RWPE2 (cell line): ENCODE measurements at regions not wholly inside any gene's neighbourhood (a gene's known extent, or its start where the extent isn't known, plus 50 kb on each side); places are given as distances from the start of the nearest gene placed in this dataset.

Experiments
- ATAC-seq: fragments of 200-7000 bp; cut with Tn5 transposase; 3 replicates; pipeline ENCODE4 v1.9.1; 2021; ENCODE audit warnings: low read depth
- DNase-seq: peaks from one replicate; pipeline ENCODE4 v3.0.0-alpha.2; 2020; ENCODE audit warnings: low spot score
- H3K27ac ChIP-seq: fragments of 450-650 bp; 2 replicates; pipeline ENCODE4 v1.5.1; 2017; ENCODE audit warnings: mild to moderate bottlenecking; ENCODE audit not compliant: poor library complexity, severe bottlenecking
- H3K27me3 ChIP-seq: fragments of 250-450 bp; sonication (Bioruptor Pico); 2 replicates; pipeline ENCODE4 v1.5.1; 2021; ENCODE audit warnings: mild to moderate bottlenecking, moderate library complexity; ENCODE audit not compliant: insufficient read depth, poor library complexity, severe bottlenecking
- H3K36me3 ChIP-seq: fragments of 250-450 bp; sonication (Bioruptor Pico); 2 replicates; pipeline ENCODE4 v1.5.1; 2020; ENCODE audit warnings: low read depth, mild to moderate bottlenecking, moderate library complexity
- H3K4me1 ChIP-seq: fragments of 250-450 bp; sonication (Bioruptor Pico); 2 replicates; pipeline ENCODE4 v1.5.1; 2021; ENCODE audit warnings: mild to moderate bottlenecking, moderate library complexity; ENCODE audit not compliant: insufficient read depth, poor library complexity, severe bottlenecking
- H3K4me3 ChIP-seq: fragments of 250-450 bp; sonication (Bioruptor Pico); 2 replicates; pipeline ENCODE4 v1.5.1; 2021; ENCODE audit warnings: mild to moderate bottlenecking, moderate library complexity; ENCODE audit not compliant: severe bottlenecking
- H3K9me3 ChIP-seq: fragments of 250-450 bp; sonication (Bioruptor Pico); 2 replicates; pipeline ENCODE4 v1.5.1; 2021; ENCODE audit warnings: mild to moderate bottlenecking, moderate library complexity; ENCODE audit not compliant: severe bottlenecking
- CTCF ChIP-seq: fragments of 450-650 bp; IDR thresholded peaks from one replicate; pipeline ENCODE4 v1.5.1; 2017; ENCODE audit warnings: mild to moderate bottlenecking, moderate library complexity; ENCODE audit not compliant: poor library complexity, severe bottlenecking

GRCh38 chr20:55792049-55792448 is 213.3 kb downstream of the CBLN4 start:
- no peaks in the 10 kb centered on the region for H3K9me3 ChIP-seq
- H3K4me3 ChIP-seq: no peak overlapping the region
- DNase-seq (no peak), ATAC-seq (no peak)
- TF ChIP-seq CTCF: no peak
- no peak overlapping the region for H3K27ac ChIP-seq
- peaks cover 37% of the 10 kb centered on the region for H3K27me3 ChIP-seq
- no peaks in the 10 kb centered on the region for H3K36me3 ChIP-seq
- H3K4me1 ChIP-seq: no peaks in the 10 kb centered on the region

DNA sequence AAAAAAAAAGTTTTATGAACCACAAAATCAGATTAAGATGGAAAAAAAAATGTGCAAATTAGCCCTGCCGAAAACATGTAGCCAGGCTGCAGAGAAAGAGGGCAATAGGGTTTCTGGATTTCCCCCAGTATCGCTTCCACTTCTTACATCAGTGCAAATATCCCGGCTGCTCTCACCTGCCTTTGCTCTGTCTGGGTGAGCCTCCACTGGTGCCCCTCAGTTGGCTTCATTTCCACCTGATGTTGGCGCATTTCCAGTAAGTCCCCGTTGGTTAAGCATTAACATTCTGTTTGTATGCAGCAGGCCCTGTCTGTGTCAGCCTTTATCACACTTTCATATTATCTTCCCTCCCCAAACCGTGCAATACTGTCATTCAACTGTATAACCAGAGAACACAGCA is 215.1 kb downstream of the CBLN4 start:
- no peaks in the 10 kb centered on the region for H3K9me3 ChIP-seq
- no peak overlapping the region for H3K4me3 ChIP-seq
- ATAC-seq: no peak
- no peaks in the 10 kb centered on the region for H3K4me1 ChIP-seq
- H3K27ac ChIP-seq: no peak overlapping the region
- H3K27me3 ChIP-seq: peaks cover 37% of the 10 kb centered on the region
- no peak for DNase-seq
- H3K36me3 ChIP-seq: no peaks in the 10 kb centered on the region
- TF ChIP-seq CTCF: no peak

DNA sequence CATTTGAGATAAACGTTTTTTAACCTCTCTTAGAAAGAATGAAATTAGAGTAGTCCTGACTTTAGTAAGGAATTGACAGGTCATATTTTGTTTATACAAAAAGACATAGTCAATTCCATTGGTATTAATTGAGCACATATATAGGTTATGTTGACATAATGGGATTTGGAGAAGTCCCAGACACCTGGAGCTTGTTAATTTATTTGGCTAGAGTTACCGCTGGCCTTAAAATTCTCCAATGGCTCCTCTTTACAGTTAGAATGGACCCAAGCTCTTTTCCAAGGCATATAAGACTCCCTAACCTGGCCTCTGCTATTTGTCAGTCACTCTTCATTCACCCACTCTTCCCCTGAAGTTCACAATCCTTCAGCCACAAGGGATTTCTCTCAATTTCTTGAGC is 221.3 kb downstream of the CBLN4 start:
- Histone ChIP-seq H3K4me3 (no peak overlapping the region), H3K36me3 (no peaks in the 10 kb centered on the region), H3K27me3 (peaks cover 43% of the 10 kb centered on the region), H3K9me3 (no peaks in the 10 kb centered on the region), H3K4me1 (no peaks in the 10 kb centered on the region), H3K27ac (no peak overlapping the region)
- no peak for TF ChIP-seq CTCF
- no peak for ATAC-seq
- DNase-seq: no peak

DNA sequence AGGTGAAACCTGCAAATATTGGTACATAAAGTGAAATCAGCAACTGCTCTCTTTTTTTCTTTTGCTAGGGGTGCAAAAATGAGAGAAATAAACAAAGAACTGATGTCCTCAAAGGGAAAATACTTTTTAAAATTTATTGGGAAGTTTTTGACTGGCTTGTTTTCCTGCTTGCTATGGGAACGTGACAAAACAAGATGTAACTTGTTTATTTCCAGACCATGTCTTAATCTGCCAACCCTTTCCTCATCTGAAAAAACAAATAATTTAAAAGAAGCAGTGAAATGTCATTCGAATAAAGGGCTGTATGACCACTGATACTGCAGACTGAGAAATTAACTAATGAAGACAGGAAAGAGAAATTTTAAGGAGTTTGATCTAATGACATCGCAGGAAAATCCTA is 221.9 kb downstream of the CBLN4 start:
- ATAC-seq (no peak), DNase-seq (no peak)
- Histone ChIP-seq H3K4me1 (no peaks in the 10 kb centered on the region), H3K4me3 (no peak overlapping the region), H3K36me3 (no peaks in the 10 kb centered on the region), H3K27ac (no peak overlapping the region), H3K27me3 (peaks cover 44% of the 10 kb centered on the region), H3K9me3 (no peaks in the 10 kb centered on the region)
- no peak for TF ChIP-seq CTCF

DNA sequence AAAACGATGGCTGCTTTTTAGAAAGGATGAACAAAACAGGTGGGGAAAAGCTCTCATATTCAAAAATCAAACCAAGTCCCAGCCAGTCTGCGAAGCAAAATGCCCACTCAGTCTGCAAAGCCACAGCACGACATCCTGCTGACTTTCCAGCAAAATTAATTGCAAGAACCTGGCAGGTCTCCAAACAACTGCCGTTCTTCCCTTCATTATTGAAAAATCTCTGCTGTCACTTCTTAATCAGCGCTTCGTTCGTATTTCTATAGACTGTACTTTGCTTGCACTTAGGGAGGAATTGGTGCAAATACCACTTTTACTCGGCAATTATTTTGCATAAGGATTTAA is 222.4 kb downstream of the CBLN4 start:
- Histone ChIP-seq H3K4me3 (no peak overlapping the region), H3K9me3 (no peaks in the 10 kb centered on the region), H3K27ac (no peak overlapping the region), H3K27me3 (peaks cover 44% of the 10 kb centered on the region), H3K4me1 (no peaks in the 10 kb centered on the region), H3K36me3 (no peaks in the 10 kb centered on the region)
- DNase-seq (no peak), ATAC-seq (no peak)
- no peak for TF ChIP-seq CTCF
